Stimulated activated CD4-positive, alpha-beta T cell treated with anti-CD3 and anti-CD28 coated beads, Interleukin-15, amount 100 ng/mL, for 24 hours (primary cell): ENCODE measurements at regions not wholly inside any gene's neighbourhood (a gene's known extent, or its start where the extent isn't known, plus 50 kb on each side); places are given as distances from the start of the nearest gene placed in this dataset.

ENCODE experiments used
- DNase-seq: peaks from one replicate; pipeline ENCODE4 v3.0.0-alpha.2; 2020

- DNase-seq, result no peak
Observed at GRCh38 chrX:118167361-118167760, 50.8 kb upstream of the KLHL13 start.

- no peak for DNase-seq
Observed at GRCh38 chrX:118171356-118171755, 54.7 kb upstream of the KLHL13 start.

- DNase-seq, result no peak
Observed at GRCh38 chrX:118174516-118175098, 58.0 kb upstream of the KLHL13 start.

GRCh38 chrX:118177708-118178107, 61.1 kb upstream of the KLHL13 start:
- DNase-seq, result no peak

GRCh38 chrX:118178450-118178849, 61.8 kb upstream of the KLHL13 start:
- DNase-seq, result no peak

- DNase-seq, result no peak
Observed at GRCh38 chrX:118179161-118179560, 62.6 kb upstream of the KLHL13 start.

- no peak for DNase-seq
Observed at GRCh38 chrX:118179718-118180117, 63.1 kb upstream of the KLHL13 start.

GRCh38 chrX:118181030-118181429, 64.4 kb upstream of the KLHL13 start:
- no peak for DNase-seq

- no peak for DNase-seq
Observed at GRCh38 chrX:118182025-118182424, 65.4 kb upstream of the KLHL13 start.

- DNase-seq, result no peak
Observed at GRCh38 chrX:118182681-118183080, 66.1 kb upstream of the KLHL13 start.

GRCh38 chrX:118183606-118184005, 67.0 kb upstream of the KLHL13 start:
- no peak for DNase-seq

GRCh38 chrX:118187100-118187499, 70.5 kb upstream of the KLHL13 start:
- DNase-seq, result no peak

- no peak for DNase-seq
Observed at GRCh38 chrX:118189000-118189399, 72.4 kb upstream of the KLHL13 start.

GRCh38 chrX:118189628-118190027, 73.0 kb upstream of the KLHL13 start:
- no peak for DNase-seq

- DNase-seq, result no peak
Observed at GRCh38 chrX:118197730-118198129, 81.1 kb upstream of the KLHL13 start.

- DNase-seq, result no peak
Observed at GRCh38 chrX:118198577-118198976, 82.0 kb upstream of the KLHL13 start.

GRCh38 chrX:118199997-118200396, 83.4 kb upstream of the KLHL13 start:
- no peak for DNase-seq

- DNase-seq, result no peak
Observed at GRCh38 chrX:118205421-118206395, 89.1 kb upstream of the KLHL13 start.

GRCh38 chrX:118207831-118208453, 91.3 kb upstream of the KLHL13 start:
- no peak for DNase-seq

- DNase-seq, result no peak
Observed at GRCh38 chrX:118208481-118208880, 91.9 kb upstream of the KLHL13 start.

- no peak for DNase-seq
Observed at GRCh38 chrX:118211891-118212816, 95.5 kb upstream of the KLHL13 start.

GRCh38 chrX:118212817-118213183, 96.2 kb upstream of the KLHL13 start:
- DNase-seq, result no peak

GRCh38 chrX:118215346-118215745, 98.7 kb upstream of the KLHL13 start:
- no peak for DNase-seq
